ENCODE measurements at regions not wholly inside any gene's neighbourhood (a gene's known extent, or its start where the extent isn't known, plus 50 kb on each side); places are given as distances from the start of the nearest gene placed in this dataset.
"Not testable (repeated sequence)": the region's sequence is repeated elsewhere in the genome, so short reads cannot be mapped to it uniquely, and the experiment has no call there.

DNA sequence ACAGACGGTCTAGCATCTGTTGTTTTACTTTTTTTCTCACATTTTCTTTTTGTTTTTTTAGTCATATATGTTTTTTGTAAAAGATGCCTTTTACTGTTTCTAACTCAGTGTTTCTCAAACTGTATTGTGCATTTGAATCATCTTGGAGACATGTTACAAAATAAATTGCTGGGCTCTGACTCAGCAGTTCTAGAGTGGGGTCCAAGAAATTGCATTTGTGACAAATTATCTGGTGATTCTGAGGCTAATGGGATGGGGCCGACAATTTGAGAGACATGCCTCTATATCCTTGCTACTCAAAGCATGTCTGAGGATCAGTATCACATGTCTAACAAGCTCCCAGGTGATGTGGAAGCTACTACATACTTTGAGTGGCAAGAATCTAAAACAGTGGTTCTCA lies 478.8 kb downstream of the PLCL1 start:
- H3K27ac ChIP-seq: no peak overlapping the region
- TF ChIP-seq ZFX (IDR thresholded peaks at IDR 0.05; ENCODE audit: borderline replicate concordance) (no peak), CTCF (IDR thresholded peaks at IDR 0.05) (no peak)

DNA sequence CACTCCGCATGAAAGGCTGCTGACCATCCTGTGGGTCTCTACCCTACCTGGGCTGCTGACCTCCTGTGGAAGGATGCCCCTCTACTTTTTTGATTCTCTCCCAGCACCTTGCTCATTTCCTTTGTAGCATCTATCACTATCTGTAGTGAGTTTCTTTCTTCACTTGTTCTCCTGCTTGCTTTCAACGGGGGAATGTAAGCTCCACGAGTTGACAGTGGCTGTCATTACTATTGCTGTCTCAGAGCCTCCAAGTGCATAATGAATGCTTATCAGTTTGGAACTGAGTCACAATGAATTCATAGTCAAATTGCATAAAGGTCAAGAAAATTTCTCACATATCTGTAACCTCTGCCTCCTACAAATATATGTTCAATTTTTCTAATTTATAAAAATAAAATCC lies 477.7 kb downstream of the PLCL1 start:
- no peak for TF ChIP-seq CTCF (IDR thresholded peaks at IDR 0.05)
- no peak for TF ChIP-seq ZFX (IDR thresholded peaks at IDR 0.05; ENCODE audit: borderline replicate concordance)
- no peak overlapping the region for H3K27ac ChIP-seq

DNA sequence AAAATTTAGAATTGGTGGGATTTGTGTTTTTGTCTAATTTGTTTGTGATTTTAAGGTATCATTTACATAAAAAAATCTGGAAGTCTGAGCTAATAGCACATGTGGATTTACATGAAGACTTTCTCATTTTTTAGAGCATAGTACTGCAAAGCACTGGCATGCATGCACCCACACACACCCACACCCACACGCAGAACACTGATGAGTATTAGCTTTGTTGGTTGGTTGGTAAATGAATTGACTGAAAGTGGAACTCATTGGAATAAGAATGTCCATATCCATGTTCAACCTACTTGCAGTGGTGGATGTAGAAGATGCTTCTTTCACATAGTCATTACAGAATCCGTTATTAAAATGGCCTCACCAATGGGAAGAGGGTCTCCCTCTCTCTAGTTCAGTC lies 475.8 kb downstream of the PLCL1 start:
- H3K27ac ChIP-seq: no peak overlapping the region
- no peak for TF ChIP-seq CTCF (IDR thresholded peaks at IDR 0.05)
- TF ChIP-seq ZFX (IDR thresholded peaks at IDR 0.05; ENCODE audit: borderline replicate concordance): no peak

- no peak overlapping the region for H3K27ac ChIP-seq
- no peak for TF ChIP-seq CTCF (IDR thresholded peaks at IDR 0.05)
- no peak for TF ChIP-seq ZFX (IDR thresholded peaks at IDR 0.05; ENCODE audit: borderline replicate concordance)
Measured at GRCh38 chr2:198279026-198279425, 474.6 kb downstream of the PLCL1 start.

DNA sequence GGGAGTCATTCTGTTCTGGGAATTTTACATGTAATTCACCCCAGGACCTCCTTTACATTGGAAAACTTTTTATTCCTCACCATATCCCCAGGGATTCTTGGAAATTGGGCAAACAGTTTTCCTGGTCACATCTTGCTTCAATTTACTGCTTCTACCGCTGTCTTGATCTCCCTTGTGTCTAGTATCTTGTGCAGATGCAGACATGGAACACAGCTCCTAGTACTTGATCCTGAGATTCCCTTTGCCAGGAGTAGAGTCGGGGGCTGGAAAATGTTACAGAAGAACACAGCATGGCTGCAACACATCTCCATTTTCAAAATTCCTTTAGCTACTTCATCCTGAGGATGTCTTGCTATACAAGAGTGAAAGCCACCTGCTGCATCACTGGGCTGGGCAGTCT lies 472.8 kb downstream of the PLCL1 start:
- TF ChIP-seq CTCF (IDR thresholded peaks at IDR 0.05) (no peak), ZFX (IDR thresholded peaks at IDR 0.05; ENCODE audit: borderline replicate concordance) (no peak)
- H3K27ac ChIP-seq: no peak overlapping the region

DNA sequence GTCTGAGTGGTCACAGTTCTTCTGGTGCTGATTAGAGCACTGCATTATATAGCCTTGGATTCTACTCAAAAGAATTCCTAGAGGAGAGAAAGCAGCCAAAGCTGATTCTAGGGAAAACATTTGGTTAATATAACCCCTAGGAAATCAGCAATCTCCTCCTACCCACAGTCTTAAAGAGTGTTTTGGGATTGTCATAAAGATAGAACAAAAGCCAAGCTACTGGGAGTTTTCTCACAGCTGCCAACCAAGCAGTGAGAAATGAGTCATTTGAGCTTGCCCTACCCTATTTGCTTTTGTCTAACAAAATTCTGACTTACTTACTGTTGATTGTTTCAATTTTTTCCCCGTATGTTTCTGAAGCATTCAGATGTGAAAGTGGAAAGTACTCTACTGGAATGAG lies 469.3 kb downstream of the PLCL1 start:
- TF ChIP-seq ZFX (IDR thresholded peaks at IDR 0.05; ENCODE audit: borderline replicate concordance): no peak
- no peak for TF ChIP-seq CTCF (IDR thresholded peaks at IDR 0.05)
- H3K27ac ChIP-seq: no peak overlapping the region

- H3K27ac ChIP-seq: not testable (repeated sequence)
Measured at GRCh38 chr2:198270157-198270556, 465.8 kb downstream of the PLCL1 start.

GRCh38 chr2:198268519-198268918 lies 464.1 kb downstream of the PLCL1 start:
- H3K27ac ChIP-seq: no peak overlapping the region
- TF ChIP-seq CTCF (IDR thresholded peaks at IDR 0.05) (no peak), ZFX (IDR thresholded peaks at IDR 0.05; ENCODE audit: borderline replicate concordance) (no peak)

All from 22Rv1 (cell line).